ENCODE measurements at regions not wholly inside any gene's neighbourhood (a gene's known extent, or its start where the extent isn't known, plus 50 kb on each side); places are given as distances from the start of the nearest gene placed in this dataset.

DNA sequence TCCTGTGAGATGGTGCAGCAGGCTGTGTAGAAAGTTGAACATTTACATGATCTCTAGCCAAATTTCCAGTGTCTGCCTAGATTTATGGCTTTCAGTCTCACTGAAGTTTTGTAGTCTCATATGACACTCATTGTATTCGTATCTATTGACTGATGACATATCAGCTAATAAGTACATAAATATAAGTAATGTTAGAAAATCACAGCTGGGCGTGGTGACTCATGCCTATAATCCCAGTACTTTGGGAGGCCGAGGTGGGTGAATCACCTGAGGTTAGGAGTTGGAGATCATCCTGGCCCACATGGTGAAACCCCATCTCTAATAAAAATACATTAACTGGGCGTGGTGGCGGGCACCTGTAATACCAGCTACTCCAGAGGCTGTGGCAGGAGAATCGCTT, 54.7 kb upstream of the HTR2A start:
- TF ChIP-seq, protein P1, sequence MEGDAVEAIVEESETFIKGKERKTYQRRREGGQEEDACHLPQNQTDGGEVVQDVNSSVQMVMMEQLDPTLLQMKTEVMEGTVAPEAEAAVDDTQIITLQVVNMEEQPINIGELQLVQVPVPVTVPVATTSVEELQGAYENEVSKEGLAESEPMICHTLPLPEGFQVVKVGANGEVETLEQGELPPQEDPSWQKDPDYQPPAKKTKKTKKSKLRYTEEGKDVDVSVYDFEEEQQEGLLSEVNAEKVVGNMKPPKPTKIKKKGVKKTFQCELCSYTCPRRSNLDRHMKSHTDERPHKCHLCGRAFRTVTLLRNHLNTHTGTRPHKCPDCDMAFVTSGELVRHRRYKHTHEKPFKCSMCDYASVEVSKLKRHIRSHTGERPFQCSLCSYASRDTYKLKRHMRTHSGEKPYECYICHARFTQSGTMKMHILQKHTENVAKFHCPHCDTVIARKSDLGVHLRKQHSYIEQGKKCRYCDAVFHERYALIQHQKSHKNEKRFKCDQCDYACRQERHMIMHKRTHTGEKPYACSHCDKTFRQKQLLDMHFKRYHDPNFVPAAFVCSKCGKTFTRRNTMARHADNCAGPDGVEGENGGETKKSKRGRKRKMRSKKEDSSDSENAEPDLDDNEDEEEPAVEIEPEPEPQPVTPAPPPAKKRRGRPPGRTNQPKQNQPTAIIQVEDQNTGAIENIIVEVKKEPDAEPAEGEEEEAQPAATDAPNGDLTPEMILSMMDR (conservative IDR thresholded peaks at IDR 0.05; ENCODE audit: low read length): no peak
- no peak for TF ChIP-seq EZH2phosphoT487 (IDR thresholded peaks at IDR 0.05; ENCODE audit: borderline replicate concordance)

All from Loucy (cell line).